ENCODE measurements at regions not wholly inside any gene's neighbourhood (a gene's known extent, or its start where the extent isn't known, plus 50 kb on each side); places are given as distances from the start of the nearest gene placed in this dataset.
A peak's percentile ranks its signal among the peaks of the same experiment; 100 is the strongest.

DNA sequence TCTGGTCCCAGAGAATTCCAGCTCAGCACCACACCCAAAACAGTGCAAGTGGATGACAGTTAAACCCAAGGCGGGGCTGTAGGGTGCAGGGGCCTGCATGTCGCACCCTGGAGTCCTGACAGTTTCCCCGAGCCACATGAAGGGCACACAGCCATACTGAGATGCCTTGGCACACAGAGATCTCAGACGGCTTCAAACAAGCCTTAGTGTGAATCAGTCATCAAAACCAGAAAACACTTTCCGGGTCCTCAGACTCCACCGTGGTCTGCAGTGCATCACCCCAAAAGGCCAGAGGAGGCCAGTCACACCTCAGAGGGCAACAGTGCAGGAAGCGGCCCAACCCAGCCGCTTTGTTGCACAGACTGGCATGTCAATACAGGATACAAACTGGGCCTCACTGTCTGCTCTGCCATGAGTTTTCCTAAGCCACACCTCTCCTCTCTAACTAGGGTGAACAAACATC, 64.6 kb upstream of the ENPP6 start:
- Histone ChIP-seq H2BK20ac (ENCODE audit: low read depth, low read length) (no peak overlapping the region), H3K4me3 (ENCODE audit: insufficient read depth, low read depth, low read length) (no peak overlapping the region), H3K4me2 (ENCODE audit: low read depth, low read length) (no peak overlapping the region), H4K5ac (ENCODE audit: low read depth, low read length) (no peak overlapping the region), H3K23ac (ENCODE audit: low read depth, low read length) (no peak overlapping the region), H2BK15ac (ENCODE audit: low read depth, low read length) (no peak overlapping the region), H3K27ac (ENCODE audit: insufficient read depth, low read length) (no peak overlapping the region), H3K4ac (ENCODE audit: low read depth, low read length) (no peak overlapping the region), H4K8ac (ENCODE audit: low read depth in 2 of 2, low read length in 2 of 2) (no peak overlapping the region), H2AK5ac (ENCODE audit: low read depth, low read length) (no peak overlapping the region), H2BK120ac (ENCODE audit: low read depth, low read length) (no peak overlapping the region), H3K36me3 (ENCODE audit: control insufficient read depth, insufficient read depth, low read length) (no peaks in the 10 kb centered on the region), H3K79me1 (ENCODE audit: low read depth in 1 of 2, low read length in 2 of 2) (no peaks in the 10 kb centered on the region), H3K4me1 (ENCODE audit: control insufficient read depth, insufficient read depth, low read length) (peaks cover 2% of the 10 kb centered on the region; the same call in 1 of the 2 replicates), H4K91ac (ENCODE audit: insufficient read depth, low read depth, low read length) (no peak overlapping the region), H3K18ac (ENCODE audit: low read depth, low read length) (no peak overlapping the region), H3K27me3 (ENCODE audit: control insufficient read depth, insufficient read depth, low read length) (no peaks in the 10 kb centered on the region), H3K9me1 (ENCODE audit: insufficient read depth, low read length) (no peaks in the 10 kb centered on the region), H2AFZ (replicated peaks; ENCODE audit: low read length, poor library complexity) (peak overlapping the region; percentile 73), H4K20me1 (ENCODE audit: insufficient read depth, low read length) (no peaks in the 10 kb centered on the region), H3K14ac (replicated peaks; ENCODE audit: low read depth, low read length) (no peak overlapping the region), H3K9me3 (ENCODE audit: control insufficient read depth, insufficient read depth, low read length) (no peaks in the 10 kb centered on the region; the same call in 1 of the 2 replicates), H3K9ac (ENCODE audit: low read depth, low read length) (no peak overlapping the region), H2AK9ac (replicated peaks; ENCODE audit: low read depth, low read length, poor library complexity) (no peak overlapping the region), H2BK5ac (ENCODE audit: low read depth, low read length, poor library complexity, severe bottlenecking) (no peak overlapping the region), H3K56ac (ENCODE audit: extremely low read depth, insufficient read depth, low read length) (no peak overlapping the region)
- ChIA-PET CTCF (no interaction called here), POLR2A (ENCODE audit: unreplicated experiment) (no interaction called here)
- no peak for DNase-seq
- WGBS, 2 experiments (ENCODE audit: extremely low coverage in 2 of 2, insufficient read length in 1 of 2) = 57% methylated on average over 7 of the region's 8 CpGs; no CpG with 5 or more reads in 1 of the 2 experiments
- no peak for ATAC-seq (ENCODE audit: low read depth)
- no peak for TF ChIP-seq POLR2A (IDR thresholded peaks at IDR 0.05; ENCODE audit: low read depth, low read length)
- TF ChIP-seq ELK1 (IDR thresholded peaks at IDR 0.05; ENCODE audit: borderline replicate concordance, low read depth, low read length) = no peak
- TF ChIP-seq NFE2L2 (IDR thresholded peaks at IDR 0.05; ENCODE audit: low read depth, low read length) = no peak
- no peak for TF ChIP-seq CHD1 (IDR thresholded peaks at IDR 0.05; ENCODE audit: low read depth, low read length)
- TF ChIP-seq MAFK (IDR thresholded peaks at IDR 0.05; ENCODE audit: low read depth, low read length) = no peak
- TF ChIP-seq MXI1 (IDR thresholded peaks at IDR 0.05; ENCODE audit: borderline replicate concordance, low read depth, low read length) = no peak
- no peak for TF ChIP-seq FOS (IDR thresholded peaks at IDR 0.05; ENCODE audit: low read depth, low read length)
- no peak for TF ChIP-seq MAZ (IDR thresholded peaks at IDR 0.05; ENCODE audit: borderline replicate concordance, low read depth, low read length)
- no peak for TF ChIP-seq RAD21 (IDR thresholded peaks at IDR 0.05; ENCODE audit: low read length)
- no peak for TF ChIP-seq SMC3 (IDR thresholded peaks at IDR 0.05; ENCODE audit: low read depth, low read length)
- TF ChIP-seq, protein P1, sequence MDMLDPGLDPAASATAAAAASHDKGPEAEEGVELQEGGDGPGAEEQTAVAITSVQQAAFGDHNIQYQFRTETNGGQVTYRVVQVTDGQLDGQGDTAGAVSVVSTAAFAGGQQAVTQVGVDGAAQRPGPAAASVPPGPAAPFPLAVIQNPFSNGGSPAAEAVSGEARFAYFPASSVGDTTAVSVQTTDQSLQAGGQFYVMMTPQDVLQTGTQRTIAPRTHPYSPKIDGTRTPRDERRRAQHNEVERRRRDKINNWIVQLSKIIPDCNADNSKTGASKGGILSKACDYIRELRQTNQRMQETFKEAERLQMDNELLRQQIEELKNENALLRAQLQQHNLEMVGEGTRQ (IDR thresholded peaks at IDR 0.05; ENCODE audit: low read depth, low read length) = no peak
- TF ChIP-seq, protein P2, sequence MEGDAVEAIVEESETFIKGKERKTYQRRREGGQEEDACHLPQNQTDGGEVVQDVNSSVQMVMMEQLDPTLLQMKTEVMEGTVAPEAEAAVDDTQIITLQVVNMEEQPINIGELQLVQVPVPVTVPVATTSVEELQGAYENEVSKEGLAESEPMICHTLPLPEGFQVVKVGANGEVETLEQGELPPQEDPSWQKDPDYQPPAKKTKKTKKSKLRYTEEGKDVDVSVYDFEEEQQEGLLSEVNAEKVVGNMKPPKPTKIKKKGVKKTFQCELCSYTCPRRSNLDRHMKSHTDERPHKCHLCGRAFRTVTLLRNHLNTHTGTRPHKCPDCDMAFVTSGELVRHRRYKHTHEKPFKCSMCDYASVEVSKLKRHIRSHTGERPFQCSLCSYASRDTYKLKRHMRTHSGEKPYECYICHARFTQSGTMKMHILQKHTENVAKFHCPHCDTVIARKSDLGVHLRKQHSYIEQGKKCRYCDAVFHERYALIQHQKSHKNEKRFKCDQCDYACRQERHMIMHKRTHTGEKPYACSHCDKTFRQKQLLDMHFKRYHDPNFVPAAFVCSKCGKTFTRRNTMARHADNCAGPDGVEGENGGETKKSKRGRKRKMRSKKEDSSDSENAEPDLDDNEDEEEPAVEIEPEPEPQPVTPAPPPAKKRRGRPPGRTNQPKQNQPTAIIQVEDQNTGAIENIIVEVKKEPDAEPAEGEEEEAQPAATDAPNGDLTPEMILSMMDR (conservative IDR thresholded peaks at IDR 0.05; ENCODE audit: low read depth, low read length) = no peak
- TF ChIP-seq CEBPB (IDR thresholded peaks at IDR 0.05; ENCODE audit: low read depth, low read length) = no peak
- TF ChIP-seq RFX5 (IDR thresholded peaks at IDR 0.05; ENCODE audit: low read depth, low read length) = no peak
- TF ChIP-seq RCOR1 (IDR thresholded peaks at IDR 0.05; ENCODE audit: insufficient replicate concordance, low read length) = no peak
- TF ChIP-seq BHLHE40 (IDR thresholded peaks at IDR 0.05; ENCODE audit: low read depth, low read length) = no peak
- dilution Hi-C loops (cut with HindIII; ENCODE audit: low sequenced_read_pairs, unreplicated experiment) (no loop called here), in situ Hi-C loops (cut with MboI; ENCODE audit: low sequenced_read_pairs) (no loop called here), intact Hi-C loops (cut with micrococcal nuclease) (no loop called here)
- no TSS peak for BruUV-seq (replicated peaks)

Measured in IMR-90 (cell line).